GM12875 (cell line): ENCODE measurements at regions not wholly inside any gene's neighbourhood (a gene's known extent, or its start where the extent isn't known, plus 50 kb on each side); places are given as distances from the start of the nearest gene placed in this dataset.

ENCODE experiments used
- H3K4me3 ChIP-seq: one replicate; pipeline ENCODE4 v1.5.1; 2011; ENCODE audit warnings: low read depth, low read length, control low read depth
- CTCF ChIP-seq: IDR thresholded peaks from 2 replicates; pipeline ENCODE4 v1.5.1; 2011; ENCODE audit warnings: low read depth, mild to moderate bottlenecking, control low read depth, inconsistent platforms, low read length, moderate library complexity, borderline replicate concordance; ENCODE audit not compliant: insufficient read depth

GRCh38 chr1:38222891-38223290 lies 176.3 kb upstream of the POU3F1 start:
- TF ChIP-seq CTCF: no peak

GRCh38 chr1:38221006-38221649 lies 174.5 kb upstream of the POU3F1 start:
- TF ChIP-seq CTCF: no peak
- H3K4me3 ChIP-seq: no peak overlapping the region

More at GRCh38 chr1:38222891-38223290, 176.3 kb upstream of the POU3F1 start:
- H3K4me3 ChIP-seq: no peak overlapping the region

- no peak for TF ChIP-seq CTCF
- H3K4me3 ChIP-seq: no peak overlapping the region
Observed at GRCh38 chr1:38217316-38217715, 170.7 kb upstream of the POU3F1 start.

GRCh38 chr1:38213646-38214434 lies 167.2 kb upstream of the POU3F1 start:
- no peak for TF ChIP-seq CTCF

GRCh38 chr1:38210895-38211177 lies 164.2 kb upstream of the POU3F1 start:
- TF ChIP-seq CTCF: no peak
- no peak overlapping the region for H3K4me3 ChIP-seq

More at GRCh38 chr1:38213646-38214434, 167.2 kb upstream of the POU3F1 start:
- H3K4me3 ChIP-seq: no peak overlapping the region

GRCh38 chr1:38210021-38210894 lies 163.7 kb upstream of the POU3F1 start:
- TF ChIP-seq CTCF: no peak
- H3K4me3 ChIP-seq: no peak overlapping the region
